GM12874 (cell line): ENCODE measurements at regions not wholly inside any gene's neighbourhood (a gene's known extent, or its start where the extent isn't known, plus 50 kb on each side); places are given as distances from the start of the nearest gene placed in this dataset.

Source experiments
- CTCF ChIP-seq: IDR thresholded peaks from 2 replicates; pipeline ENCODE4 v1.5.1; 2011; ENCODE audit warnings: low read depth, mild to moderate bottlenecking, control low read depth, low read length, moderate library complexity; ENCODE audit not compliant: insufficient read depth

- TF ChIP-seq CTCF = no peak
Observed at GRCh38 chr9:107612136-107612535, 122.6 kb upstream of the KLF4 start.

- TF ChIP-seq CTCF = no peak
Observed at GRCh38 chr9:107609547-107609946, 120.0 kb upstream of the KLF4 start.

GRCh38 chr9:107606149-107606790, 116.7 kb upstream of the KLF4 start:
- no peak for TF ChIP-seq CTCF

GRCh38 chr9:107605041-107605440, 115.5 kb upstream of the KLF4 start:
- TF ChIP-seq CTCF = no peak

GRCh38 chr9:107603281-107603680, 113.7 kb upstream of the KLF4 start:
- no peak for TF ChIP-seq CTCF

- TF ChIP-seq CTCF = no peak
Observed at GRCh38 chr9:107600060-107600573, 110.5 kb upstream of the KLF4 start.

GRCh38 chr9:107597743-107598217, 108.2 kb upstream of the KLF4 start:
- TF ChIP-seq CTCF = no peak
